ENCODE measurements at regions not wholly inside any gene's neighbourhood (a gene's known extent, or its start where the extent isn't known, plus 50 kb on each side); places are given as distances from the start of the nearest gene placed in this dataset.
"Not testable (repeated sequence)": the region's sequence is repeated elsewhere in the genome, so short reads cannot be mapped to it uniquely, and the experiment has no call there.

DNA sequence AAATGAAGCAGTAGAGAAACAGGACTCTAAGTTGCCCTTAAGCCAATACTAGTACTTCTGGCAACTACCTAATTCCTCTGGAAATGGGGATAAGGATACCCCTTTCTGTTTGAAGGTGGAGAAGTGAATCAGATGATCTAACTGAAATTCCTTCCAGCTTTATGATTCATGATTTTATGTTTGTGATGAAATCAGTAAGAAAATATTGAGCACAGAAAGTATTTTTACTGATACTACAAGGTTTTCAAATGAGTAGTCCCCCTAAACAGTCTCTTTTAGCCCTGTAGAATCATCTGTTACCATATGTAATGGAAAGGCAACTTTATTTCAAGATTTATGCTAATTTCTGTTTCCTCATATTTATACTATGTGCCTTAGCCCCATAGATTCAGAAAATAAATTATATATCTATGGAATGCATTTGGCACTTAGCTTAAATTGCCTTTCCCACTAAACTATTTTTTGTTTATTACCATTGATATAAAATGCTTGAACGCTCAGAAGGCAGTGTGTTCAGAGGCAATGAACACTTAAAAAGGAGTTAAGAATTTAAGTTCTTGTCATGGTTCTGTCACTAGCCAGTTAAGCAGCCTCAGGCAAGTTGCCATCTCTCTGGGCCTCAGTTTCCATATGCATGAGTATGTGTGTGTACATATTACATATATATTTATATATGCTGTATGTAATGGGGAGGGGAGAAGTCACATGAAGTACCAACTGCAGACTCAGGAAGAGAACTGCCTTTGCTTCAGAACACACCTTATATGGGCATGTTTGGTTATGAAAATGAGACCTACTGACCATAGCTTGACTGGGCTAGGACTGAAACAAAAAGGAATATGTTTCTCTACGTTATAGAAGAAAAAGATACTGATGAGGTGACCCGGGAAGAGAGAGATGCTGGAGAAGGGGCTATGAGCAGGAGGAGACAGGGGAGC is 97.7 kb downstream of the CDC42EP3 start:
- peak; percentile 38 for DNase-seq

DNA sequence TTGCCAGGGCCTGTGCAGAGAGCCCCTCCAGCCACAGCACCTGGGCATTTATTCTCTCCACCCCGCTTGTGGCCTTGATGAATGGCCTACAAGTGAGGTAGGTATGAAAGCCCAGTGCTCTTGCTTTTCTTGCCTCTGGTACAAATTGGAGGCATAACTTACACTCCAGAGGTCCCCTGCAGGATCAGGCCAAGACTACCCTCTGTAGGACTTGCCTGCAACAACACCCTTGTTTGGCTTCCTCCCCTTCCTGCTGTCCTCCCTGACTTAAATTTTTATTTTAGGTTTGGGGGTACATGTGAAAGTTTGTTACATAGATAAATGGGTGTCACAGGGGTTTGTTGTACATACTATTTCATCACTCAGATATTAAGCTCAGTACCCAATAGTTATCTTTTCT is 95.7 kb downstream of the CDC42EP3 start:
- DNase-seq, result peak; percentile 6

- not testable (repeated sequence) for DNase-seq
Measured at GRCh38 chr2:37576194-37576593, 95.2 kb downstream of the CDC42EP3 start.

- no peak for DNase-seq
Measured at GRCh38 chr2:37576831-37577230, 94.6 kb downstream of the CDC42EP3 start.

DNA sequence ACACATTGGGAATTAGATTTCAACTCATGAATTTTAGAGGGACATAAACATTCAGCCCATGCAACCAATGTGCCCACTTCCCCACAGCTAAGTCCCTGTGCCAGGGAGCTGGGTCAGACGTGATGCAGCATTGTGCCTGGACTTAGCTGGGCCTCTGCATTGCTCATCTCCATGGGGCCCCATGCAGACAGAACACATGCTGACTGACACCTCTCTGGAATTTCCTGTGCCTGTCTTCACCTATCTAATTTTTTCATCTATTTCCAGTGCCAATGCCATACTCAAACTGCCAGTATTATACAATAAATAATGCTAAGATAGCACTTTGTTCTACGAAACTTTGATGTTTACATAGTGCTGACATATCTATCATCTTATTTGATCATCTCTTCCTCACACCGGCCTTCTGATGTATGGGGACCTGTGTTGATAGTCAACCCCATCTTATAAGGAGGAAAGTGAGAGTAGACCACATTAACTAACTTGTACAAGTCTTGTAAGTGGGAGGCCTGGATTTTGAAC is 92.2 kb downstream of the CDC42EP3 start:
- no peak for DNase-seq

DNA sequence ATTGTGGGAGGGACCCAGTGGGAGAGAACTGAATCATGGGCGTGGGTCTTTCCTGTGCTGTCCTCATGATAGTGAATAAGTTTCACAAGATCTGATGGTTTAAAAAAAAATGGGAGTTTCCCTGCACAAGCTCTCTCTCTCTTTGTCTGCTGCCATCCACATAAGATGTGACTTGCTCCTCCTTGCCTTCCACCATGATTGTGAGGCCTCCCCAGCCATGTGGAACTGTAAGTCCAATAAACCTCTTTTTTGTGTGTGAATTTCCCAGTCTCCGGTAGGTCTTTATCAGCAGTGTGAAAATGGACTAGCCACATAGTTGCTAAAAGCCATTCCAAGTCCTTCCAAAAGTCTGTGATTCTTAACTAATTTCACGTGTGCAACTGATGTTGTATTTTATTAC is 91.5 kb downstream of the CDC42EP3 start:
- not testable (repeated sequence) for DNase-seq

DNA sequence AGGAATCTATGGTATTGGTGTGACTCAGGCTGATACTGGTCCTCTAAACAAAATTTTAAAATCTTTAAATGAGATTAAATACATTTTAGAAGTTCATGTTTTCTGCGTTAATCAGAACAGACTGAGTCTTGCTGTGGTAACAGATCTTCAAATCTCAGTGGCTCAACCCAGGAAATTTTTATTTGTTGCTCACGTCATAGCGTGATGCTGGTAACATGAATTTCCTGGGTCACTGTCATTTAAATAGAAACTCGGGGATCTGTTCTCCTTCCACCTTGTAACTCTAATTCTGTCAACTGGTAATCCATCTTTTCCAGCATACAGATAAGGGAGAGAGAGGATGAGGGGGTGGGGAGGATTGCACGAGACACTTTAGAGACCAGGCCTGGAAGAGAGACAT is 90.0 kb downstream of the CDC42EP3 start:
- DNase-seq, result no peak

DNA sequence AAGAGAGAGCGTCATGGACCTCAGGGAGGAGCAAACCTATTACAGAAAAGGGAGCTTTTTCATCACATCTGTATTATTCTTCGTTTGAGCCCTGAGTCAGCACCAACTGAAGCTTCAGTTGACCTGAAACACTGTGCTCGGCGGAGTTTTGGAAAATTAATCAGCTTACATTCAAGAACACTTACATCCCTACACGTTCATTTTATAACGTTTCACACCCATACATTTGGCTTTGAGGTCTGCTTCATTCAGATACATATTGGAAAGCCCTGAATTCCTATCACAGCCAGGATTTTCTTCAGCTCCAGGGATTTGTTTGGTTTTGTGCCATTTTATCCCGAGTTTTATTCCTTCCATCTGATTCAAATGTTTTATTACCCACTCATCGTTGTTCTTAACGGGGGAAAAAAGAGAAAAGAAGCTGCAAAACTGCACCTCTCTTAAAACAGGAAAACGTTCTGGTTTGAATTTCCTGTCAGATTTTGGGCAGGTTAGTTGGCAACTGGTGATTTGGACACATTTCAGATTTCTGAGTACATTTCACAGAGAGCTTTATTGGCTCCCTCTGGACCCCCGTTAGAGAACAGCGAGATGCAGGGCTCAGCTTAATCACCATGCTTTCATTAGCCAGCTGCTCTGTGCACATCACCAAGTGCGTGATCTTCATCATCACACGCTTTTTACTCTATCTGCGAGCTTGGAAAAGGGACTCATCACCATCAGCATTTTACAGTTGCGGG is 88.8 kb downstream of the CDC42EP3 start:
- DNase-seq, result no peak

DNA sequence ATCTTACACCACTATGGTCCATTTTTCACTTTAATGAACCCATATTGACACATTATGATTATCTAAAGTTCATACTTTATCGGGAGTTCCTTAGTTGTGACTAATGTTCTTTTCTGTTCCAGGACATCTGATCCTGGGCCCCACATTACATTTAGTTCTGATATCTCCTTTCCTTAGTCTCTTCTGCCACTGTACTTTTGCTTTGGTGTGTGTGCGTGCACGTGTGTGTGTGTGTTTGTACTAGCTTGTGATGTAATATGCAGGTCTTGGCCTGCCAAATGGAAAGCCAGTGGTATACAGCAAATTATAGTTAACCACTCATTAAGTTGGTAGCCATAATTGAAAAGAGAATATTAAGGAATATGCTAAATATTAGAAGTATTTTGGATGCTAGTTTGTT is 88.0 kb downstream of the CDC42EP3 start:
- no peak for DNase-seq

- no peak for DNase-seq
Measured at GRCh38 chr2:37583867-37584266, 87.6 kb downstream of the CDC42EP3 start.

GRCh38 chr2:37585295-37585908 is 86.0 kb downstream of the CDC42EP3 start:
- peak; percentile 58 for DNase-seq

- DNase-seq, result no peak
Measured at GRCh38 chr2:37585982-37586621, 85.3 kb downstream of the CDC42EP3 start.

DNA sequence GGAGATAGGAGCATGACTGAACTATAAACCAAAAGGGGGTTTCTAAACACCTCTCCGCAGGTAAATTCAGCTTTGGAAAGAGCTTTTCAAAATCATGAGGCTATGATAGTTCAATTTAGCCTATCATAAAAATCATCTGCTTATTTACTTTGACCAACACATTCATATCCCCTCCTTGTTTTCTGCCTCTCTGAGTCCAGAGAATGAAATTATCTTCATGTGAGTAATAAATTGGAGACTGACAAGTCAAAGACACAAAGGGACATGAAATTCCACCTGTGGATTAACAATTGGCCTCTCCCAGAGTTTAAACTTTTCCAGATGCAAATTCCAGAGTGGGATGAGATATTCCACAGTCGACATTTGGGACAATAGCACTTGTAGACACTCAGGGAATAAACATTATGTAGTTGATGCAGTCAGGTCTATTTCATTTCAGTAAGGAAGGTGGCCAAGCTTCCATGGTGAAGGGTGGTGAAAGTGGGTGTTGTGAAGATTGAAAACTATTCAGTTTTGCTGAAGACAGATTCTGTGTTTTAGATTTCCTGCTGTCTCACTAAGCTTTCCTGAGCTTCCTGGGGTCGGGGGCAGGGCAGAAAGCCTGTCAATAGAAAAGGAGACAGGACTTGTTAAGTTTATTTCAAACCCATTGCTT is 84.7 kb downstream of the CDC42EP3 start:
- no peak for DNase-seq

DNA sequence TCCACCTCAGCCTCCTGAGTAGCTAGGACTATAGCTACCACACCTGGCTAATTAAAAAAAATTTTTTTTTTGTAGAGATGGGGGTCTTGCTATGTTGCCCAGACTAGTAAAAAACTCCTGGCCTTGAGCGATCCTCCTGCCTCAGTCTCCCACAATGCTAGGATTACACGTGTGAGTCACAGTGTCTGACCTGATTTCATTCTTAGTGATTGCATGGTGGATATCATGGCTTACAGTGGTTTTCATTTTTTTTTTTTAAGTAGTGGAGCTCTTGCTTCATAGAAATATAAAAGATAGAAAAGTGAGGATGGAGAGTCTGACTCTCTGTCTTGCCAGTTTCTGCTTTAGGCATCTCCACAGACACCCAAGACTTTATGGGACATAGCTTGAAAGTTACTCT is 83.6 kb downstream of the CDC42EP3 start:
- no peak for DNase-seq

DNA sequence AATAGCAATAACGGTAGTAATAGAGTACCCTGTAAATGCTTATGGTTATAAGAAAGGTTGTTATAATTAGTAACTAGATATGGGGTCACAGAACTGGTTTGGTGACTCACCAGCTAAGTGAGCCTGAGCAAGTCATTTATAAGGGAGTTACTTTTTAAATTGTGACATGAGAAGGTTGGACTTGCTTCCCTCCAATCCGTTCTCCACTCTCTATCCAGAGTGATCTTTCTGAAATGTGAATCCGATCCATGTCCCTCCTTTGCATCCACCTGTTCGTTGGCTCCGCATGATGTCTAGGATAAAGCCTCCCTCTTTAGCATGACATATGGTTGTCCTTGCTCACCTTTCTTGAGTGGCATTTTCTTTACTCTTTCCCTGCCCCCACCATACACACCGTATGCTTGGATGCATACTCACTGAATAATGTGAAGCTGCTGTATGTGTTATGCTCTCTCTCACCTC is 83.1 kb downstream of the CDC42EP3 start:
- peak; percentile 12 for DNase-seq

- DNase-seq, result no peak
Measured at GRCh38 chr2:37589298-37589697, 82.1 kb downstream of the CDC42EP3 start.

DNA sequence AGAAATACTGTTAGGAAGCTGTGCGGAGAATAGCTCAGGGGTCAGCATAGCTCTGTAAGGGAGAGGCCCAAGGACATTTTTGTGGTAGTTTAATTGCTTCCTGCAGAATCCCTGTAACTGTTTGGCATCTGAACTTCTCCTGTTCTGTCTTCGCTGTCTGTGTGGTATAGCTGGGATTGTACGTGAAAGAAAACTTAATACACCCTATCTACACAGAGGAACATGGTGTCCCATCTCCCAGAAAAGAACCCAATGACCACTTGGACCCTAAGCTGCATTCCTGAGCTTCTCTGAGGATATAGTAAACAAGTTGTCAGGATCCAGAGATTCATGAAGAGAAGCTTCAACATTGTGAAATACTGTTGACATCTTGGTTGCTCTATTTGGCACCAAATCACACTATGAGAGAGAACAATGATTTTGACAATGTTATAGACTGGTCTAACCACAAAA is 81.3 kb downstream of the CDC42EP3 start:
- DNase-seq, result no peak

All from NCI-H146 (cell line).